ENCODE measurements at regions not wholly inside any gene's neighbourhood (a gene's known extent, or its start where the extent isn't known, plus 50 kb on each side); places are given as distances from the start of the nearest gene placed in this dataset.

DNA sequence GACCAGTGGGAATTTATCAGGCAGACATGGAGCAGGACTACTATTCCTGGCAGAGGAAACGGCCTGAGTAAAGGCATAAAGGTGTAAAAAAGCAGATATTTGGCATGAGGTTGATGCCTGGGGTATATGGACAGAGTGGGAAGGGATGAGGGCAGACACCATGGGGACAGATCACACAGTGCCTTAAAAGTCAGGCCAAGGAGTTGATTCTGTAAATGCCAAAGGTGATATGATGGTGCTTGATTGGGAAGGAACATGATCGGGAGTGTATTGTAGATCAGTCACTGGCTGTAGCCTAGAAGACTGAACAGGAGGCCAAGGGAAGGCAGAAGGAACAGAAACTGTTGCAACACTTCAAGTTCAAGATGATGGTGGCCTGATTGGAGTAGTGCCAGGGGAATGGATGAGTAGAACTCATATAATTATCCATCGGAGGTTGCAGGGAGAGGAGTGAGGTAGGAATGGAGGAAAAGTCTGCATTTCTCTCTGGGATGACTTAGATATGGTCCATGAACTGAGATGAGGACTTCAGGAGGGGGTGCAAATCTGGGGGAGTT, 594.3 kb upstream of the KLF4 start:
- H3K27ac Mint-ChIP-seq: no peak overlapping the region
- Histone ChIP-seq H2AK5ac (ENCODE audit: insufficient read length, low read length) (no peak overlapping the region), H2BK15ac (ENCODE audit: low read depth, low read length) (no peak overlapping the region), H3K9me3 (ENCODE audit: control insufficient read depth, low read depth, low read length) (no peaks in the 10 kb centered on the region), H2BK5ac (ENCODE audit: insufficient read length, low read length) (no peak overlapping the region), H3K9ac (ENCODE audit: extremely low read depth, insufficient read length, low read length) (no peak overlapping the region), H3K23ac (ENCODE audit: insufficient read length, low read depth, low read length) (no peak overlapping the region), H3K56ac (ENCODE audit: insufficient read length, low read depth, low read length) (no peak overlapping the region), H3K4me2 (ENCODE audit: insufficient read depth, insufficient read length, low read length) (no peak overlapping the region), H3K27ac (ENCODE audit: insufficient read length, low read depth, low read length) (no peak overlapping the region), H4K91ac (ENCODE audit: insufficient read length, low read depth, low read length) (no peak overlapping the region), H3K4ac (ENCODE audit: low read depth, low read length) (no peak overlapping the region), H3K23me2 (ENCODE audit: insufficient read length, low read depth, low read length, poor library complexity, severe bottlenecking) (no peaks in the 10 kb centered on the region), H3K4me1 (ENCODE audit: insufficient read depth, low read length) (peaks cover 8% of the 10 kb centered on the region; the same call in 1 of the 2 replicates), H3T11ph (ENCODE audit: low read length) (no peak overlapping the region), H4K5ac (ENCODE audit: insufficient read length, low read depth, low read length) (no peak overlapping the region), H3K79me2 (ENCODE audit: insufficient read depth, low read length) (no peaks in the 10 kb centered on the region), H3K14ac (ENCODE audit: insufficient read depth, low read length) (no peak overlapping the region), H2BK120ac (ENCODE audit: low read depth, low read length, poor library complexity, severe bottlenecking) (no peak overlapping the region), H2AFZ (ENCODE audit: low read length) (no peak overlapping the region), H4K8ac (replicated peaks; ENCODE audit: insufficient read length, low read depth, low read length) (no peak overlapping the region), H4K20me1 (ENCODE audit: control insufficient read depth, insufficient read depth, insufficient read length) (no peaks in the 10 kb centered on the region), H3K79me1 (ENCODE audit: insufficient read depth, low read depth, low read length, poor library complexity, severe bottlenecking) (no peaks in the 10 kb centered on the region), H2BK12ac (ENCODE audit: insufficient read length, low read depth, low read length) (no peak overlapping the region), H2BK20ac (ENCODE audit: low read depth, low read length, poor library complexity, severe bottlenecking) (no peak overlapping the region), H3K27me3 (ENCODE audit: insufficient read depth, low read length) (no peaks in the 10 kb centered on the region), H3K18ac (ENCODE audit: insufficient read length, low read depth, low read length) (no peak overlapping the region)
- H3K36me3 Mint-ChIP-seq (ENCODE audit: insufficient read depth in 1 of 3, low read depth in 3 of 3): peaks cover 0 to 4% (median 0%) of the 10 kb centered on the region in 3 experiments; a peak in 2 of 7 replicates
- no peak for DNase-seq
- peaks cover 28 to 30% of the 10 kb centered on the region in 2 experiments for H3K4me1 Mint-ChIP-seq
- TF ChIP-seq, protein P1, sequence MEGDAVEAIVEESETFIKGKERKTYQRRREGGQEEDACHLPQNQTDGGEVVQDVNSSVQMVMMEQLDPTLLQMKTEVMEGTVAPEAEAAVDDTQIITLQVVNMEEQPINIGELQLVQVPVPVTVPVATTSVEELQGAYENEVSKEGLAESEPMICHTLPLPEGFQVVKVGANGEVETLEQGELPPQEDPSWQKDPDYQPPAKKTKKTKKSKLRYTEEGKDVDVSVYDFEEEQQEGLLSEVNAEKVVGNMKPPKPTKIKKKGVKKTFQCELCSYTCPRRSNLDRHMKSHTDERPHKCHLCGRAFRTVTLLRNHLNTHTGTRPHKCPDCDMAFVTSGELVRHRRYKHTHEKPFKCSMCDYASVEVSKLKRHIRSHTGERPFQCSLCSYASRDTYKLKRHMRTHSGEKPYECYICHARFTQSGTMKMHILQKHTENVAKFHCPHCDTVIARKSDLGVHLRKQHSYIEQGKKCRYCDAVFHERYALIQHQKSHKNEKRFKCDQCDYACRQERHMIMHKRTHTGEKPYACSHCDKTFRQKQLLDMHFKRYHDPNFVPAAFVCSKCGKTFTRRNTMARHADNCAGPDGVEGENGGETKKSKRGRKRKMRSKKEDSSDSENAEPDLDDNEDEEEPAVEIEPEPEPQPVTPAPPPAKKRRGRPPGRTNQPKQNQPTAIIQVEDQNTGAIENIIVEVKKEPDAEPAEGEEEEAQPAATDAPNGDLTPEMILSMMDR (conservative IDR thresholded peaks at IDR 0.05): no peak
- peaks cover 0 to 1% of the 10 kb centered on the region in 2 experiments; a peak in 3 of 5 replicates for H3K9me3 Mint-ChIP-seq
- peaks cover 31% of the 10 kb centered on the region for H3K27me3 Mint-ChIP-seq (ENCODE audit: low read depth)
- no CpG with 5 or more reads among the region's 3 CpGs for WGBS (ENCODE audit: extremely low coverage, insufficient read length, low lambda C conversion rate)
- H3K4me3 Mint-ChIP-seq: no peak overlapping the region
